Mucosa of rectum (tissue), 2 donors: ENCODE measurements at regions not wholly inside any gene's neighbourhood (a gene's known extent, or its start where the extent isn't known, plus 50 kb on each side); places are given as distances from the start of the nearest gene placed in this dataset.

ENCODE experiments used
- H3K27ac ChIP-seq, 2 donors: one replicate each; pipeline ENCODE4 v1.7.0; 2013; ENCODE audit warnings: inconsistent platforms in 2 of 2, low read depth in 2 of 2, low read length in 2 of 2
- H3K27me3 ChIP-seq, 2 donors: one replicate each; pipeline ENCODE4 v1.7.0; 2013; ENCODE audit warnings: low read length in 2 of 2; ENCODE audit not compliant: control insufficient read depth in 2 of 2, insufficient read depth in 2 of 2
- H3K36me3 ChIP-seq, 2 donors: one replicate each; pipeline ENCODE4 v1.7.0; 2013; ENCODE audit warnings: low read length in 2 of 2; ENCODE audit not compliant: control insufficient read depth in 2 of 2, insufficient read depth in 2 of 2
- H3K4me1 ChIP-seq, 2 donors: one replicate each; pipeline ENCODE4 v1.7.0; 2013; ENCODE audit warnings: low read length in 2 of 2, mild to moderate bottlenecking in 1 of 2; ENCODE audit not compliant: control insufficient read depth in 2 of 2, insufficient read depth in 2 of 2
- H3K4me3 ChIP-seq, 2 donors: one replicate each; pipeline ENCODE4 v1.7.0; 2013; ENCODE audit warnings: low read length in 2 of 2
- H3K9ac ChIP-seq, 2 donors: one replicate each; pipeline ENCODE4 v1.7.0; 2013; ENCODE audit warnings: low read length in 2 of 2, low read depth in 1 of 2, mild to moderate bottlenecking in 1 of 2
- H3K9me3 ChIP-seq, 2 donors: one replicate each; pipeline ENCODE4 v1.7.0; 2013; ENCODE audit warnings: low read length in 2 of 2; ENCODE audit not compliant: control insufficient read depth in 2 of 2
- donor health status: healthy.
- donor health status: Normal muscosa, but diverticular disease.

- Histone ChIP-seq H3K27ac (no peak overlapping the region), H3K9me3 (no peaks in the 10 kb centered on the region)
Observed at GRCh38 chr9:115939065-115939765, 214.4 kb upstream of the PAPPA start.

DNA sequence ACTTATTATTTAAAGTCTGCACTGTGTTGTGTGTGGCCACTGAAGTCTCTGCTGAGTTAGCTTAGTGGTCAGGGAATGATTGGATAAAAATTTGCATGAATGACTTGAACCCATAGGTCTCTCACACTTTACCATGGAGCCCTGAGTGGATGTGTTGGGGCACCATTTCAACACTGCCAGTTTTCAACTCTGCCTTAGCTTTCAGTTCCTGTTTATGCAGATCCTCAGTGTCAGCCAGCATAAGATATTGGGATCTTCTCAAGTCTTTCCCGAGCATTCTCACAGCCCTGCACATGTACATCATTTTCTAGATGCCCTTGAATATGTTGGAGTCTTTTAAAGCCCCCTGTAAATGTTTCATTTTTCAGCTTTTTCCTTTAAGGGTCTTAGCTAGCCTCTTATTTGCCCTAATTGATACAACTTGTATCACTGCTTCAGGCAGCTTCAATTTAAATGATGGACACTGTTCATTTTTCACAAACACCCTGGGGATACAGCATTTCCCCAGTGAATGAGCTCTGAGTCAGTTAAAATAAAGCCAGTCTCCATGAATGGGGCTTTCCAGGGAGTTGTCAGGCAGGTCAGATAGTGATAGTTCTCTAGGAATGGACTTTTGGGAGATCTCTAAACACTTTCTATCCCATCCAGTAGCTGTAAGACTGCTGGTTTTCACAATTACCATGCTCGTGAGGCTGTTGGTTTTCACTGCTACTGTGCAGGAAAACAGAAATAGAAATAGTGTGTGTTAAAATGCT, 211.9 kb upstream of the PAPPA start:
- H3K27ac ChIP-seq: no peak overlapping the region
- H3K36me3 ChIP-seq: no peaks in the 10 kb centered on the region
- no peak overlapping the region for H3K4me3 ChIP-seq
- H3K9me3 ChIP-seq: no peaks in the 10 kb centered on the region
- H3K27me3 ChIP-seq: no peaks in the 10 kb centered on the region
- no peak overlapping the region for H3K9ac ChIP-seq
- no peaks in the 10 kb centered on the region for H3K4me1 ChIP-seq

More at GRCh38 chr9:115939065-115939765, 214.4 kb upstream of the PAPPA start:
- Histone ChIP-seq H3K9ac (no peak overlapping the region), H3K4me1 (no peaks in the 10 kb centered on the region), H3K27me3 (no peaks in the 10 kb centered on the region), H3K36me3 (no peaks in the 10 kb centered on the region), H3K4me3 (no peak overlapping the region)

GRCh38 chr9:115943431-115944165, 210.0 kb upstream of the PAPPA start:
- Histone ChIP-seq H3K27me3 (no peaks in the 10 kb centered on the region), H3K27ac (peak overlapping the region; percentile 25 to 45), H3K9me3 (no peaks in the 10 kb centered on the region), H3K9ac (no peak overlapping the region), H3K4me3 (no peak overlapping the region), H3K4me1 (no peaks in the 10 kb centered on the region), H3K36me3 (no peaks in the 10 kb centered on the region)

- Histone ChIP-seq H3K4me3 (no peak overlapping the region), H3K27me3 (no peaks in the 10 kb centered on the region), H3K9me3 (no peaks in the 10 kb centered on the region), H3K36me3 (no peaks in the 10 kb centered on the region), H3K4me1 (no peaks in the 10 kb centered on the region), H3K9ac (no peak overlapping the region), H3K27ac (peak overlapping the region; percentile 43 to 64)
Observed at GRCh38 chr9:115944166-115944948, 209.2 kb upstream of the PAPPA start.

DNA sequence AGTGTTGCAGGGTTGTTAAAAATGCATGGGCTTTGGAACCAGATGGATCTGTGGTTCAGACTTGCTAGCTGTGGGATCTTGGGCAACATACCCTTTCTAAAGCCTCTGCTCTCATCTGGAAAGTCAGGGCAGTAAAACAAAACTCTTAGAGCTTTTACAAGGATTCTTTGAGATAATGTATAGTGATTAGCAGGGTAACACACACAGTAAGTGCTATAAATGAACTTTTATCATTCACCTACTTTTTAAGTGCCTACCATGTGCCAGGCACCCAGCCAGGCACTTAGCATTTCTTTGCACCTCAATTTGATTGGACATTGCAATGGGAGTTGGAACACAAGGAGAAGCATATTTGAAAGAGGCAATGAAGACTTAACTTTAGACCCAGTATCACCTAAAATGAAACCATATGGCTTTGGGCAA, 208.6 kb upstream of the PAPPA start:
- no peaks in the 10 kb centered on the region for H3K9me3 ChIP-seq
- no peaks in the 10 kb centered on the region for H3K4me1 ChIP-seq
- H3K27ac ChIP-seq: peak overlapping the region; percentile 43 to 64
- no peaks in the 10 kb centered on the region for H3K36me3 ChIP-seq
- H3K27me3 ChIP-seq: no peaks in the 10 kb centered on the region
- H3K4me3 ChIP-seq: no peak overlapping the region
- H3K9ac ChIP-seq: no peak overlapping the region

DNA sequence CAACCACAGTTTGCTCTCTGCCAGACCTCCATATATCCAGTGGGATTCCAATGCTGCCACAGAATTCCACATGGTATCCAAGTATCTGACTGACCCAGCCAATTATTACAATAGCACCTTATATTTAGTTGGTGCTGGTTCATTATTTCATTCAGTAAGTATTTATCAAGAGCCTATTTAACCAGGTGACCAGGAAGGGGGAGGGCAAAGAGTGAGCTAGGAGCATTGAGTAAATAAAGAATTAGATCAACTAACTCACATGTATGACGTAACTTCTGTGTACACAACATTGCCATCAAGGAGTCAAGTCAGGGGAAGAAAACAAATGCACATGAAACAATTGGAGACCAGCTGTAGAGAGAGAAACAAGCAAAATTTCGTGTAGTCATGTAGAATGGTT, 207.1 kb upstream of the PAPPA start:
- Histone ChIP-seq H3K4me3 (no peak overlapping the region), H3K36me3 (no peaks in the 10 kb centered on the region), H3K27ac (no peak overlapping the region), H3K27me3 (no peaks in the 10 kb centered on the region), H3K9ac (no peak overlapping the region), H3K9me3 (no peaks in the 10 kb centered on the region), H3K4me1 (no peaks in the 10 kb centered on the region)

GRCh38 chr9:115951977-115952376, 201.6 kb upstream of the PAPPA start:
- H3K27ac ChIP-seq: no peak overlapping the region
- H3K27me3 ChIP-seq: no peaks in the 10 kb centered on the region
- H3K36me3 ChIP-seq: no peaks in the 10 kb centered on the region
- no peak overlapping the region for H3K9ac ChIP-seq
- no peak overlapping the region for H3K4me3 ChIP-seq
- H3K4me1 ChIP-seq: no peaks in the 10 kb centered on the region
- no peaks in the 10 kb centered on the region for H3K9me3 ChIP-seq

GRCh38 chr9:115952430-115953292, 200.9 kb upstream of the PAPPA start:
- H3K36me3 ChIP-seq: no peaks in the 10 kb centered on the region
- no peaks in the 10 kb centered on the region for H3K4me1 ChIP-seq
- H3K27ac ChIP-seq: no peak overlapping the region
- no peak overlapping the region for H3K4me3 ChIP-seq
- no peaks in the 10 kb centered on the region for H3K27me3 ChIP-seq
- H3K9me3 ChIP-seq: no peaks in the 10 kb centered on the region
- H3K9ac ChIP-seq: no peak overlapping the region

DNA sequence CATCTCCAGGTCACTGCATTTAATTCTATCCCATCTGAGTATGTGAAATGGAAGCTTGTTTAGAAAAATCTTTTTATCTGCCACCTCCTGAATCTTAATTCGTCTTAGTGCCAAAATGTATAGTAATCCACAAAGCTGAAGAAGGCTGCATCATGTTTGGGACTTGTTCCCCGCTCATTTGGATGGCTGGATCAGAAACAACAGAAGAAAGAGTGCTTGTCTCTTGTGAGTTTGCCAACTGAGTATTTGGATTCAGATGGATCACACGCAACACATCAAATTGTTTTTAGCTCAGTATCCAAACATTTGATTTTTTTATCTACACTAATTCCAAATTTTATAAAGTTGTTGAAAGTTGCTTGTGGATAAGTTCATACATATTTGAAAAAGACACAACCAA, 197.2 kb upstream of the PAPPA start:
- Histone ChIP-seq H3K4me3 (no peak overlapping the region), H3K27me3 (no peaks in the 10 kb centered on the region), H3K9me3 (no peaks in the 10 kb centered on the region), H3K9ac (no peak overlapping the region), H3K4me1 (no peaks in the 10 kb centered on the region), H3K36me3 (no peaks in the 10 kb centered on the region), H3K27ac (no peak overlapping the region)
